ENCODE measurements at regions not wholly inside any gene's neighbourhood (a gene's known extent, or its start where the extent isn't known, plus 50 kb on each side); places are given as distances from the start of the nearest gene placed in this dataset.

DNA sequence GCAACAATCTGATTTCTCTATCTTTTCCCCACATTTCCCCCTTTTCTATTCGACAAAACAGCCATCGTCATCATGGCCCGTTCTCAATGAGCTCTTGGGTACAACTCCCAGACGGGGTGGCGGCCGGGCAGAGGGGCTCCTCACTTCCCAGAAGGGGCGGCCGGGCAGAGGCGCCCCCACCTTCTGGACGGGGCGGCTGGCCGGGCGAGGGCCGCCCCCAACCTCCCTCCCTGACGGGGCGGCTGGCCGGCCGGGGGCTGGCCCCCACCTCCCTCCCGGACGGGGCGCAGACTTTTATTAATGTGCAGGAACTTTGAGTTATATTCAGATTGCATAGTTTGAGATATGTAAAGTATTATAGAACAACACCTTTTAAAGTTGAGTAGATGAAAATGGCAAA is 64.4 kb upstream of the HPGD start:
- no peak for DNase-seq (ENCODE audit: low spot score)

DNA sequence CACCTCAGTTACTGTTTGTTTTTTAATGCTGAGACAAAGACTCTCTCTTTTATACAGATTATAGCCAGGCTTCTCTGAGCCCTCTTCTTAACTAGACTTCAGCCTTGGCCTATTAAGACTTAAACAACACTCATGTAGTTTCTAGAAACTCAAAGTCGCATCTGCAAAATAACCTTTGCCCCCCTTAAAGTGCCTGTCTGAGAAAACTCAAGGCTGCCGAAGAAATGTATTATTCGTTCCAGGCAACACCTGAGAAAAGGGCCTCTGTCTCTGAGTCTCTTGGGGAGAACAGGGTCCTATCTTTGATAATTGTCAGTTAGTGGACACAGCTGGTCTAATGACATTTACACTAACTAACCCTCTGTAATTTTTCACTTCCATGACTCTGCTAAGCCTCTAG is 60.8 kb upstream of the HPGD start:
- no peak for DNase-seq (ENCODE audit: low spot score)

DNA sequence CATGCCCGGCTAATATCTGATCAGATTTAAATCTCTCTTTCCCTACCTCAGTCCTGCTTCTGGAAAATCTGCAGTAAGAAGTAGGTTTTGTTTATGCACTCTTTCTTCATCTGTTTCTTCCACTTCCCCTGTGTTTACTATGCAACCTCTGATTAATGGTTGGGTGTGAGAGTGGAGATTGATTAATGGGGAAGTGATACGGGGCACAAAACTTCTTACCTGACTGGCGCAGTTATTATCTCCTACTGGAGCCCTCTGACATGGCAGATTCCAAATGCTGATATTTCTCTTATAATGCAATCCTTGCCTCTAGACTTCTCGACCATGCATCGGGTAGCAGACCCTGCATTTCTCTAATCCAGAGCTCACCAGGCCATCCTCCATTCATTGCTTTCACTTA is 60.2 kb upstream of the HPGD start:
- no peak for DNase-seq (ENCODE audit: low spot score)

DNA sequence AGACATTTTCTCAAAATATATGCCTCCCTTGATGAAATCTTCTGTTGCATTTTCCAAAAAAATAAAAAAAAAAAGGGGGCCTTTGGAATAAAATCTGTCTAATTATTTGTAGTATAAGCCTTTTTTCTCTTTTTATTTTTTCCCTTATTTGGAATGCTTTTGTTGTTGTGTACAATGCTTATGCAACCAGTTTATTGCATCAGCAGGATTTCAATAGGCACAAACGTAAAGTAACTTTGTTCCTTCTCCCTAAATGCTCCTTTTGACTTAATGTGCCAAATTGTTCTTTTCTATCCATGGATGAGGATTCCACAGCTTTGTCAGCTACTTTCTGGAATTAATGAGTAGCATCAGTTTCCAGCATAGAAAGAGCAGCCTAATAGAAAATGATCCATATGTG is 59.6 kb upstream of the HPGD start:
- DNase-seq (ENCODE audit: low spot score) = no peak

DNA sequence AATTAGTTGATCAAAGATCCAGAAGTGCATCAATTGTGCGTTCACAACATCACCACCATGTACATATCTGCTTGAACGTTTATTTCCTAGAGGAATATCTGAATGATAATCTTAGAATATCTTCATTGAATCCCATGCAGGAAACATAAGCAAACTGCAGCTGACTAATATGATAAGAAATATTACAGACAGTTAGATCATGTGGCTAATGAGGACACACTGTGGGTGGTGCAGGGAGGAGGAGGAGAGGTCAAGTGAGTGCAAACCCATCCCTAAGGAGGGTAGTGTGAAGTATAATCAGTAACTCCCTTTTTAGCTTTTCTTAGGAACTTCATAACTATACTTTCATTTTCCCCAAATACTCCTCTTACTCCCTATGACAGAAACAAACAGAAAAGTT is 58.3 kb upstream of the HPGD start:
- DNase-seq (ENCODE audit: low spot score) = peak; percentile 5

DNA sequence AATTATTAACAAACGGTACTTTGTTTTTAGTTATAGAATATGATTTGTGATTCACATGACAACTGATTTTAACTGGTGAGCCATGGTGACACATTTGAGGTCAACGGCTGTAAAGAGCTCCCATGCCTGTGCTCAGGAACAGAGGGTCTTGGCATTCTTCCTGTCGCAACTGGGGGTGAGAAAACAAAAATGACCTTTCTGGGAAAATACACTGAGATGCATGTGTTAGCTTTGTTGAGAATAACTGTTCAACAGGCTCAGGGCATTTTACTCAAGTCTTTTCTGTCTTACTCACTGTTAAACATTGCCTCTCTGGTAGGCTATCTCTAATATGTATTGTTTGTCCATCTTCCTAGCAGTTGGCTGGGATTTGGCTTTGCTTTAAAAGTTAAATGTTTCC is 57.1 kb upstream of the HPGD start:
- DNase-seq (ENCODE audit: low spot score) = no peak

DNA sequence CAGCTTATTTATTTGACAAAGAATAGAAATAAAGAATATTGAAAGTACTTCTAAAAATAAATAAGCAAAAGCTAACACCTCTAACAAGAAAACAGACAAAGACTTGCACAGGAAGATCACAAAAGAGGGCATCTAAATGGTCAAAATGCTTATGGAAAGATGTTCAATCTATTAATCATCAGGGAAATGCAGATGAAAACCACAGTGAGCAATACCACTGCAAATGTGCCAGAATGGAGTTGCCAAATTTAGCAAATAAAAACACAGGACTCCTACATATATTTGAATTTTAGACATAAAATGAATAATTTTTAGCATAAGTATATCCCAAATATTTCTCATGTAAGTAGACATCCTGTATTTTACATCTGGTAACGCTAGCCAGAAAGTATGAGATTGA is 56.1 kb upstream of the HPGD start:
- no peak for DNase-seq (ENCODE audit: low spot score)

DNA sequence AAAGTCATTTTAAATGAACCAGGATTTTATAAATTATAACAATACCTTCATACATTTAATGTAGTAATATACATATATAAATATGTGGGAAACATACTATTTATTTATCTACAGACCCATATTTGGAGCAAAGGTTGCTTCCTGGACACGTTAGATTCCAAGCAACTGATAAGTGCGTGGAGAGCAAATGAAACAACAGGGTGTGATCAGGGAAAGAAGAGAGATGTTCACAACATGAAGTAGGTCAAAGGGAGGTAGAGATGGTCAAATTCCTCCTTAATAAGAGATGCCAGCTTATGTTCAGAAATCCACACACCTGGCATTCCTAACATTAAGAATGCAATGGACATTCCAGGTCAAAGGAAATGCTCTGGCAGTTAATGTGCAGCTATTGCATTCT is 53.1 kb upstream of the HPGD start:
- no peak for DNase-seq (ENCODE audit: low spot score)

Measured in GM03348 (cell line).